Transverse colon (tissue), 4 donors: ENCODE measurements at regions not wholly inside any gene's neighbourhood (a gene's known extent, or its start where the extent isn't known, plus 50 kb on each side); places are given as distances from the start of the nearest gene placed in this dataset.

Source experiments
- DNase-seq: peaks from one replicate; pipeline ENCODE4 v3.0.0-alpha.2; 2019
- H3K27ac ChIP-seq, 4 donors: fragments of 200-600 bp; sonication (generic); 2 replicates each; pipeline ENCODE4 v1.5.1; 2016 to 2018; ENCODE audit warnings: inconsistent platforms in 4 of 4
- H3K27me3 ChIP-seq: fragments of 200-600 bp; sonication (generic); 2 replicates; pipeline ENCODE4 v1.5.1; 2017; ENCODE audit warnings: inconsistent platforms
- H3K36me3 ChIP-seq, 4 donors: fragments of 200-600 bp; sonication (generic); 2 replicates each; pipeline ENCODE4 v1.5.1; 2017 to 2019; ENCODE audit warnings: inconsistent platforms in 4 of 4
- H3K4me1 ChIP-seq, 4 donors: fragments of 200-600 bp; sonication (generic); 2 replicates each; pipeline ENCODE4 v1.5.1; 2017 to 2020; ENCODE audit warnings: inconsistent platforms in 4 of 4
- H3K4me3 ChIP-seq, 4 donors: fragments of 200-600 bp; sonication (generic); 1 replicate in 1 of 4; 2 replicates in 3 of 4; pipeline versions ENCODE4 v1.5.1 to v1.6.1; 2017 to 2019; ENCODE audit warnings: inconsistent platforms in 4 of 4
- H3K9me3 ChIP-seq, 2 donors: fragments of 200-600 bp; sonication (generic); 2 replicates each; pipeline ENCODE4 v1.5.1; 2017 to 2019; ENCODE audit warnings: inconsistent platforms in 2 of 2
- EP300 ChIP-seq: sonication (generic); formaldehyde crosslinking; IDR thresholded peaks from one replicate; pipeline ENCODE4 v1.6.1; 2017; ENCODE audit warnings: antibody characterized with exemption, low read depth
- POLR2A ChIP-seq: fragments of 450-650 bp; IDR thresholded peaks from one replicate; pipeline ENCODE4 v1.6.1; 2016; ENCODE audit warnings: antibody characterized with exemption, mild to moderate bottlenecking, moderate library complexity
- POLR2AphosphoS5 ChIP-seq, 3 donors: sonication (generic); formaldehyde crosslinking; IDR thresholded peaks; one replicate each; pipeline ENCODE4 v1.6.1; 2016; ENCODE audit warnings: antibody characterized with exemption in 3 of 3
- WGBS, 2 donors: methylation state at CpG; one replicate each; pipeline ENCODE4 v1.1.5; 2018; ENCODE audit warnings: low coverage in 1 of 2; 5-methylcytosine and 5-hydroxymethylcytosine counted together
- in situ Hi-C, 4 donors: fragments of 200-750 bp; cut with MboI; loops; one replicate each; pipeline versions ENCODE4 v1.15.0 to v1.15.1; 2017; ENCODE audit warnings: low sequenced_read_pairs in 3 of 4, low pct_ligation_motif_present in 1 of 4, low pct_unique_long_range_greater_than_20kb in 1 of 4
- intact Hi-C: fragments of 100-400 bp; cut with DNase I; formaldehyde crosslinking; loops from one replicate; pipeline ENCODE4 v1.15.1; 2023; ENCODE audit warnings: low total_unique reads
- TF ChIP-seq, protein P1 (sequence below), 5 experiments: fragments of 200-600 bp in 3 of 5; fragments of 450-650 bp in 2 of 5; sonication (generic) in 3 of 5; IDR thresholded peaks; 1 replicate in 2 of 5; 2 replicates in 3 of 5; pipeline ENCODE4 v1.5.1; 2016 to 2017; ENCODE audit warnings: antibody characterized with exemption in 5 of 5, inconsistent platforms in 3 of 5, mild to moderate bottlenecking in 2 of 5, moderate library complexity in 1 of 5

GRCh38 chr21:16570171-16570570 is 840.4 kb downstream of the USP25 start:
- 80 to 82% methylated on average over 4 of the region's 4 CpGs for WGBS, 2 donors
- TF ChIP-seq POLR2A (no peak), POLR2AphosphoS5 (IDR thresholded peaks at IDR 0.05) (no peak), EP300 (no peak)
- TF ChIP-seq, protein P1, sequence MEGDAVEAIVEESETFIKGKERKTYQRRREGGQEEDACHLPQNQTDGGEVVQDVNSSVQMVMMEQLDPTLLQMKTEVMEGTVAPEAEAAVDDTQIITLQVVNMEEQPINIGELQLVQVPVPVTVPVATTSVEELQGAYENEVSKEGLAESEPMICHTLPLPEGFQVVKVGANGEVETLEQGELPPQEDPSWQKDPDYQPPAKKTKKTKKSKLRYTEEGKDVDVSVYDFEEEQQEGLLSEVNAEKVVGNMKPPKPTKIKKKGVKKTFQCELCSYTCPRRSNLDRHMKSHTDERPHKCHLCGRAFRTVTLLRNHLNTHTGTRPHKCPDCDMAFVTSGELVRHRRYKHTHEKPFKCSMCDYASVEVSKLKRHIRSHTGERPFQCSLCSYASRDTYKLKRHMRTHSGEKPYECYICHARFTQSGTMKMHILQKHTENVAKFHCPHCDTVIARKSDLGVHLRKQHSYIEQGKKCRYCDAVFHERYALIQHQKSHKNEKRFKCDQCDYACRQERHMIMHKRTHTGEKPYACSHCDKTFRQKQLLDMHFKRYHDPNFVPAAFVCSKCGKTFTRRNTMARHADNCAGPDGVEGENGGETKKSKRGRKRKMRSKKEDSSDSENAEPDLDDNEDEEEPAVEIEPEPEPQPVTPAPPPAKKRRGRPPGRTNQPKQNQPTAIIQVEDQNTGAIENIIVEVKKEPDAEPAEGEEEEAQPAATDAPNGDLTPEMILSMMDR (IDR thresholded peaks at IDR 0.05): no peak
- peak overlapping the region in 1 of 4 donors; percentile 18 for H3K27ac ChIP-seq
- H3K4me1 ChIP-seq: no peaks in the 10 kb centered on the region
- H3K36me3 ChIP-seq: no peaks in the 10 kb centered on the region
- no peak overlapping the region for H3K4me3 ChIP-seq
- no peaks in the 10 kb centered on the region for H3K9me3 ChIP-seq
- no peak for DNase-seq
- no peaks in the 10 kb centered on the region for H3K27me3 ChIP-seq
- in situ Hi-C loops (no loop called here), intact Hi-C loops (no loop called here)

DNA sequence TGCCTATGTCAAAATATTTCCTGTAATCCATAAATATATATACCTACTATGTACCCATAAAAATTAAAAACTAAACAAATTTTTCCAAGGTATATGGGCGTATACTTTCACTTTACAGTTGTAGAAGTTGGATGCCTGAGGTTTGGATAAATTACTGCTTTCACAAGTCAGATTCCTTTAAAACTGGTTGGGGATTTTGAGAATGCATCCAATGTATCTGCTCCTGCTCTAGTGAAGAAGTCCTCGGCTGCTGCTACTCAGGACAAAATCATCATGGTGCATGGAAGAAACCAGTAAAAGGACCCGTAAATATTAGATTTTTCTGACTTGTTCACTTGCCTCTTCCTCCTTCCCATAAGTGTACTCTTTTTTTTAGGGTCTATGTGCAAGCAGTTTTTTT is 841.1 kb downstream of the USP25 start:
- H3K27me3 ChIP-seq: no peaks in the 10 kb centered on the region
- in situ Hi-C loops (no loop called here), intact Hi-C loops (no loop called here)
- TF ChIP-seq POLR2A: no peak
- H3K9me3 ChIP-seq: no peaks in the 10 kb centered on the region
- WGBS, 2 donors: 65 to 84% methylated on average over 3 of the region's 3 CpGs
- H3K4me1 ChIP-seq: no peaks in the 10 kb centered on the region
- H3K36me3 ChIP-seq: no peaks in the 10 kb centered on the region
- no peak overlapping the region for H3K27ac ChIP-seq
- DNase-seq: no peak
- no peak overlapping the region for H3K4me3 ChIP-seq

- Histone ChIP-seq H3K4me3 (no peak overlapping the region), H3K9me3 (no peaks in the 10 kb centered on the region), H3K4me1 (no peaks in the 10 kb centered on the region), H3K27me3 (no peaks in the 10 kb centered on the region), H3K27ac (no peak overlapping the region), H3K36me3 (no peaks in the 10 kb centered on the region)
- no peak for TF ChIP-seq POLR2A
- TF ChIP-seq, protein P1 (IDR thresholded peaks at IDR 0.05): no peak
- intact Hi-C loops: no loop called here
- in situ Hi-C loops: no loop called here
- 89 to 97% methylated on average over 3 of the region's 3 CpGs for WGBS, 2 donors
- no peak for DNase-seq
These were observed 841.8 kb downstream of the USP25 start for GRCh38 chr21:16571594-16571993.

GRCh38 chr21:16572032-16572431 is 842.2 kb downstream of the USP25 start:
- in situ Hi-C loops: no loop called here
- WGBS, 2 donors: 44 to 68% methylated on average over 1 of the region's 1 CpG
- no peak for TF ChIP-seq POLR2AphosphoS5 (IDR thresholded peaks at IDR 0.05)
- TF ChIP-seq, protein P1 (IDR thresholded peaks at IDR 0.05): no peak
- TF ChIP-seq EP300: no peak
- TF ChIP-seq POLR2A: no peak
- Histone ChIP-seq H3K4me1 (no peaks in the 10 kb centered on the region), H3K9me3 (no peaks in the 10 kb centered on the region), H3K36me3 (no peaks in the 10 kb centered on the region), H3K27me3 (no peaks in the 10 kb centered on the region), H3K27ac (no peak overlapping the region), H3K4me3 (no peak overlapping the region)
- no peak for DNase-seq
- intact Hi-C loops: no loop called here

DNA sequence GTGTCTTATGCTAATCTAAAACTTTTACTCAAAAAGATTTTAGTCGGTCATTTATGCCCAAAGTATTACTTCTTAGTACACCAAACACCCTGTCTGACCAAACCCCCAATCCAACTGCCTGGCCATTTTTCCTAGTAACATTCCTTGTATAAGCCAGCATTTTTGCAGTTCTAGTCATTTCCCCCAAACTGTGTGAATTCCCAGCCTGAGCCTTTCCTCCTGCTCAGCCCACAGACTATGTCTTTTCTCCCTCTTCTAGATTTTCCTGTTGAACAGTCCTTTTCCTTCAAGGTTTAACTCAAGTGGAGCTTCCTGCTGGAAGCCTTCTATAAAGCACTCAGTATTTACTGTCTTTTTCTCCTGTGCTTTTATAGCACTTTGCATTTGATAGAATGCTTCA is 843.8 kb downstream of the USP25 start:
- in situ Hi-C loops (no loop called here), intact Hi-C loops (no loop called here)
- DNase-seq: no peak
- Histone ChIP-seq H3K9me3 (no peaks in the 10 kb centered on the region), H3K36me3 (no peaks in the 10 kb centered on the region), H3K27me3 (no peaks in the 10 kb centered on the region), H3K4me3 (no peak overlapping the region), H3K27ac (no peak overlapping the region), H3K4me1 (no peaks in the 10 kb centered on the region)
- 60 to 84% methylated on average over 1 of the region's 1 CpG for WGBS, 2 donors
- TF ChIP-seq EP300 (no peak), POLR2A (no peak), POLR2AphosphoS5 (IDR thresholded peaks at IDR 0.05) (no peak)
- TF ChIP-seq, protein P1 (IDR thresholded peaks at IDR 0.05): no peak
